Sigmoid colon (tissue), 4 donors: ENCODE measurements at regions not wholly inside any gene's neighbourhood (a gene's known extent, or its start where the extent isn't known, plus 50 kb on each side); places are given as distances from the start of the nearest gene placed in this dataset.
"Not testable (repeated sequence)": the region's sequence is repeated elsewhere in the genome, so short reads cannot be mapped to it uniquely, and the experiment has no call there.

Experiments used
- EP300 ChIP-seq, 4 donors: sonication (generic); formaldehyde crosslinking; IDR thresholded peaks; one replicate each; pipeline ENCODE4 v1.6.1; 2017; ENCODE audit warnings: antibody characterized with exemption in 4 of 4
- POLR2A ChIP-seq, 2 donors: fragments of 450-650 bp; IDR thresholded peaks; one replicate each; pipeline ENCODE4 v1.6.1; 2016; ENCODE audit warnings: antibody characterized with exemption in 2 of 2, mild to moderate bottlenecking in 2 of 2, moderate library complexity in 2 of 2
- TF ChIP-seq, protein P1 (sequence below), 4 experiments: fragments of 450-650 bp in 3 of 4; fragments of 200-600 bp in 1 of 4; IDR thresholded peaks; one replicate each; pipeline ENCODE4 v1.5.1; 2016 to 2019; ENCODE audit warnings: antibody characterized with exemption in 4 of 4, mild to moderate bottlenecking in 3 of 4, moderate library complexity in 2 of 4

DNA sequence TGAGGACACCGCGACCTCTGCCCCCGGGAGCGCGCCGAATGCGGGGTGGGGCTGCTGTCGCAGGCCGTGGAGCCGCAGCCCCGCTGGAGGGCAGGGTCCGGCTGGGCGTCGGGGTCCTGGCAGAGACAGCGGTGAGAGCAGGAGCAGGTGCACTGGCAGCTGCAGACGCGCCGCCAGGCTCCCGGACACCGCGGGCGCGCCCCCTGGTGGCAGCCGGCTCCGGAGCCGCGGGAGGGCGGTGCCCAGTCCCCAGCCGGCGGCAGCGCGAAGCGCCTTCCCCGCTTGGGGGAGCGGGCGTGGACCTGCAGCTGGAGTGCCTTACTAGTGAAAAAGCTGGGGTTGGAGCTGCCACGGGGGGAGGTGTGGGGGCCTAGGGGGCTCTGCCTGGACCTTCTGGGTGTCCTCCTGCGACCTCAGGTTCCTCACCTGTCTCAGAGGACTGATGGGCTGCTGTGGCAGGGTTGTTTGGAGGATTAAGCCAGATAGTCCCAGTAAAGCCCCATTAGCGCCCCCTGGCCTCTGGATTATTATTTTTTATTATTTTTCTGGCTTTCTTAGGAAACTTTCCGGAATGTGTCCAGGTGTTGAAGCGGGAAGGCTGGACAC, 274.2 kb downstream of the CCDC74A start:
- TF ChIP-seq POLR2A, EP300 (IDR thresholded peaks at IDR 0.05): not testable (repeated sequence)
- TF ChIP-seq, protein P1, sequence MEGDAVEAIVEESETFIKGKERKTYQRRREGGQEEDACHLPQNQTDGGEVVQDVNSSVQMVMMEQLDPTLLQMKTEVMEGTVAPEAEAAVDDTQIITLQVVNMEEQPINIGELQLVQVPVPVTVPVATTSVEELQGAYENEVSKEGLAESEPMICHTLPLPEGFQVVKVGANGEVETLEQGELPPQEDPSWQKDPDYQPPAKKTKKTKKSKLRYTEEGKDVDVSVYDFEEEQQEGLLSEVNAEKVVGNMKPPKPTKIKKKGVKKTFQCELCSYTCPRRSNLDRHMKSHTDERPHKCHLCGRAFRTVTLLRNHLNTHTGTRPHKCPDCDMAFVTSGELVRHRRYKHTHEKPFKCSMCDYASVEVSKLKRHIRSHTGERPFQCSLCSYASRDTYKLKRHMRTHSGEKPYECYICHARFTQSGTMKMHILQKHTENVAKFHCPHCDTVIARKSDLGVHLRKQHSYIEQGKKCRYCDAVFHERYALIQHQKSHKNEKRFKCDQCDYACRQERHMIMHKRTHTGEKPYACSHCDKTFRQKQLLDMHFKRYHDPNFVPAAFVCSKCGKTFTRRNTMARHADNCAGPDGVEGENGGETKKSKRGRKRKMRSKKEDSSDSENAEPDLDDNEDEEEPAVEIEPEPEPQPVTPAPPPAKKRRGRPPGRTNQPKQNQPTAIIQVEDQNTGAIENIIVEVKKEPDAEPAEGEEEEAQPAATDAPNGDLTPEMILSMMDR (IDR thresholded peaks at IDR 0.05), result peak in 2 of 4 experiments; percentile 8 to 84
